Endodermal cell (in vitro differentiated cells): ENCODE measurements at regions not wholly inside any gene's neighbourhood (a gene's known extent, or its start where the extent isn't known, plus 50 kb on each side); places are given as distances from the start of the nearest gene placed in this dataset.
A peak's percentile ranks its signal among the peaks of the same experiment; 100 is the strongest.

Experiments
- DNase-seq: peaks from one replicate; pipeline ENCODE4 v3.0.0-alpha.2; 2017
- H3K27ac ChIP-seq: 2 replicates; pipeline ENCODE4 v1.5.1; 2013; ENCODE audit warnings: mild to moderate bottlenecking, low read depth, low read length, moderate library complexity
- H3K27me3 ChIP-seq: 2 replicates; pipeline ENCODE4 v1.6.1; 2013; ENCODE audit warnings: mild to moderate bottlenecking, low read length, moderate library complexity; ENCODE audit not compliant: insufficient read depth, control insufficient read depth, poor library complexity, severe bottlenecking
- H3K36me3 ChIP-seq: 2 replicates; pipeline ENCODE4 v1.7.0; 2013; ENCODE audit warnings: mild to moderate bottlenecking, low read length, moderate library complexity; ENCODE audit not compliant: control insufficient read depth, insufficient read depth
- H3K4me1 ChIP-seq: one replicate; pipeline ENCODE4 v1.7.0; 2013; ENCODE audit warnings: low read length; ENCODE audit not compliant: control insufficient read depth, insufficient read depth
- H3K4me3 ChIP-seq: 2 replicates; pipeline ENCODE4 v1.5.1; 2013; ENCODE audit warnings: mild to moderate bottlenecking, low read length, moderate library complexity
- H3K9ac ChIP-seq: 2 replicates; pipeline ENCODE4 v1.6.1; 2013; ENCODE audit warnings: mild to moderate bottlenecking, low read length, moderate library complexity; ENCODE audit not compliant: poor library complexity, severe bottlenecking; ENCODE audit errors: extremely low read depth
- H3K9me3 ChIP-seq: 2 replicates; pipeline ENCODE4 v1.6.1; 2013; ENCODE audit warnings: mild to moderate bottlenecking, low read length, moderate library complexity; ENCODE audit not compliant: control insufficient read depth
- H3K27ac Mint-ChIP-seq: 2 replicates; pipeline ENCODE4 v1.8.0; 2020; ENCODE audit warnings: mixed read lengths
- H3K27me3 Mint-ChIP-seq: 2 replicates; pipeline ENCODE4 v1.8.0; 2021; ENCODE audit warnings: mild to moderate bottlenecking, mixed read lengths; ENCODE audit not compliant: insufficient read depth
- H3K36me3 Mint-ChIP-seq: 2 replicates; pipeline ENCODE4 v1.8.0; 2020; ENCODE audit warnings: low read depth, mixed read lengths
- H3K4me1 Mint-ChIP-seq: 2 replicates; pipeline ENCODE4 v1.8.0; 2020; ENCODE audit warnings: mixed read lengths
- H3K4me3 Mint-ChIP-seq: 2 replicates; pipeline ENCODE4 v1.8.0; 2020; ENCODE audit warnings: mild to moderate bottlenecking, moderate library complexity, mixed read lengths
- H3K9me3 Mint-ChIP-seq: 2 replicates; pipeline ENCODE4 v1.8.0; 2020; ENCODE audit warnings: mild to moderate bottlenecking, mixed read lengths
- CTCF ChIP-seq: fragments of 200-600 bp; sonication (generic); conservative IDR thresholded peaks from 2 replicates; pipeline ENCODE4 v1.5.0; 2021; ENCODE audit warnings: antibody characterized with exemption, mild to moderate bottlenecking
- WGBS, 2 experiments: methylation state at CpG; one replicate each; pipeline versions ENCODE4 v1.1.5 to v1.1.7; 2013; ENCODE audit warnings: missing lambda C conversion rate in 2 of 2, mixed read lengths in 1 of 2; ENCODE audit not compliant: insufficient coverage in 1 of 2, insufficient read length in 1 of 2; 5-methylcytosine and 5-hydroxymethylcytosine counted together

GRCh38 chr2:44843641-44844310, 97.7 kb upstream of the SIX3 start:
- no peak overlapping the region for H3K9ac ChIP-seq
- no peaks in the 10 kb centered on the region for H3K9me3 ChIP-seq
- Mint-ChIP-seq H3K9me3 (no peaks in the 10 kb centered on the region), H3K36me3 (no peaks in the 10 kb centered on the region), H3K4me1 (peaks cover 10% of the 10 kb centered on the region), H3K27me3 (peaks cover 20% of the 10 kb centered on the region), H3K27ac (no peak overlapping the region), H3K4me3 (no peak overlapping the region)
- no peak for TF ChIP-seq CTCF
- no peak overlapping the region for H3K27ac ChIP-seq
- no peaks in the 10 kb centered on the region for H3K36me3 ChIP-seq
- H3K27me3 ChIP-seq = peaks cover 8% of the 10 kb centered on the region
- no peaks in the 10 kb centered on the region for H3K4me1 ChIP-seq
- WGBS, 2 experiments = 90 to 92% methylated on average over 12 to 13 of the region's 13 CpGs
- DNase-seq = peak; percentile 22
- no peak overlapping the region for H3K4me3 ChIP-seq

GRCh38 chr2:44844651-44845270, 96.7 kb upstream of the SIX3 start:
- Mint-ChIP-seq H3K4me1 (peaks cover 10% of the 10 kb centered on the region), H3K27me3 (peaks cover 24% of the 10 kb centered on the region), H3K4me3 (no peak overlapping the region), H3K9me3 (no peaks in the 10 kb centered on the region), H3K36me3 (no peaks in the 10 kb centered on the region), H3K27ac (no peak overlapping the region)
- Histone ChIP-seq H3K9me3 (no peaks in the 10 kb centered on the region), H3K27ac (no peak overlapping the region), H3K9ac (no peak overlapping the region), H3K27me3 (peaks cover 8% of the 10 kb centered on the region), H3K4me3 (no peak overlapping the region), H3K4me1 (no peaks in the 10 kb centered on the region), H3K36me3 (no peaks in the 10 kb centered on the region)
- WGBS, 2 experiments = 91 to 94% methylated on average over 7 of the region's 7 CpGs
- peak; percentile 22 for DNase-seq
- no peak for TF ChIP-seq CTCF

- no peak for DNase-seq
- Mint-ChIP-seq H3K4me3 (no peak overlapping the region), H3K36me3 (no peaks in the 10 kb centered on the region), H3K27me3 (peaks cover 24% of the 10 kb centered on the region), H3K9me3 (no peaks in the 10 kb centered on the region), H3K27ac (no peak overlapping the region), H3K4me1 (no peaks in the 10 kb centered on the region)
- Histone ChIP-seq H3K4me3 (no peak overlapping the region), H3K9ac (no peak overlapping the region), H3K4me1 (no peaks in the 10 kb centered on the region), H3K27ac (no peak overlapping the region), H3K9me3 (no peaks in the 10 kb centered on the region), H3K36me3 (no peaks in the 10 kb centered on the region), H3K27me3 (peaks cover 8% of the 10 kb centered on the region)
- TF ChIP-seq CTCF = no peak
- WGBS, 2 experiments = 83% methylated on average over 1 of the region's 1 CpG; no CpG with 5 or more reads in 1 of the 2 experiments
These were observed 93.5 kb upstream of the SIX3 start for GRCh38 chr2:44848026-44848425.
